WTC11 (cell line): ENCODE measurements at regions not wholly inside any gene's neighbourhood (a gene's known extent, or its start where the extent isn't known, plus 50 kb on each side); places are given as distances from the start of the nearest gene placed in this dataset.
"Not testable (repeated sequence)": the region's sequence is repeated elsewhere in the genome, so short reads cannot be mapped to it uniquely, and the experiment has no call there.

ENCODE experiments used
- ATAC-seq: fragments of 200-7000 bp; cut with Tn5 transposase; 2 replicates; pipeline ENCODE4 v1.10.0; 2021; ENCODE audit warnings: mild to moderate bottlenecking, moderate library complexity
- CTCF ChIA-PET: fragments of 300-600 bp; sonication (Branson Sonifier 250); formaldehyde crosslinking; loops from one replicate; lab custom pipeline; 2021; ENCODE audit warnings: antibody characterized with exemption; lab: Charles Lee
- POLR2A ChIA-PET: fragments of 350-600 bp; sonication (Branson Sonifier 250); formaldehyde crosslinking; loops from one replicate; lab custom pipeline; 2021; ENCODE audit warnings: antibody characterized with exemption; lab: Charles Lee
- DNase-seq: peaks from one replicate; pipeline ENCODE4 v3.0.0; 2021; ENCODE audit warnings: low spot score
- H3K27ac Mint-ChIP-seq: 2 replicates; pipeline ENCODE4 v1.8.0; 2021; ENCODE audit warnings: mixed read lengths
- H3K27me3 Mint-ChIP-seq: 2 replicates; pipeline ENCODE4 v1.8.0; 2021; ENCODE audit warnings: low read depth, mild to moderate bottlenecking, moderate library complexity, mixed read lengths
- H3K36me3 Mint-ChIP-seq: 2 replicates; pipeline ENCODE4 v1.8.0; 2021; ENCODE audit warnings: mixed read lengths
- H3K4me1 Mint-ChIP-seq: 2 replicates; pipeline ENCODE4 v1.8.0; 2022; ENCODE audit warnings: mixed read lengths
- H3K4me3 Mint-ChIP-seq: 2 replicates; pipeline ENCODE4 v1.8.0; 2021; ENCODE audit warnings: mild to moderate bottlenecking, moderate library complexity, mixed read lengths
- H3K9me3 Mint-ChIP-seq: 2 replicates; pipeline ENCODE4 v1.8.0; 2021; ENCODE audit warnings: mixed read lengths
- ATF2 ChIP-seq: sonication (generic); formaldehyde crosslinking; IDR thresholded peaks from 2 replicates; pipeline ENCODE4 v1.8.1; 2022; ENCODE audit warnings: low read depth, missing genetic modification reagents, borderline replicate concordance
- CDX4 ChIP-seq: fragments of 250-450 bp; sonication (Bioruptor Pico); IDR thresholded peaks from 2 replicates; pipeline ENCODE4 v1.9.0; 2021; ENCODE audit warnings: moderate library complexity, mild to moderate bottlenecking, inconsistent platforms, borderline replicate concordance
- CREB1 ChIP-seq: sonication (generic); formaldehyde crosslinking; IDR thresholded peaks from 2 replicates; pipeline ENCODE4 v1.8.0; 2023; ENCODE audit warnings: mild to moderate bottlenecking, missing genetic modification reagents
- EMX1 ChIP-seq: fragments of 250-450 bp; sonication (Bioruptor Pico); IDR thresholded peaks from 2 replicates; pipeline ENCODE4 v1.8.0; 2021; ENCODE audit warnings: mild to moderate bottlenecking
- FOXJ3 ChIP-seq: sonication (generic); formaldehyde crosslinking; IDR thresholded peaks from 2 replicates; pipeline ENCODE4 v1.9.0; 2021; ENCODE audit warnings: missing genetic modification reagents, mild to moderate bottlenecking, borderline replicate concordance
- HMGXB4 ChIP-seq: sonication (generic); formaldehyde crosslinking; IDR thresholded peaks from 2 replicates; pipeline ENCODE4 v1.8.1; 2023; ENCODE audit warnings: mild to moderate bottlenecking, moderate library complexity, missing genetic modification reagents
- NFYB ChIP-seq: sonication (generic); formaldehyde crosslinking; conservative IDR thresholded peaks from 2 replicates; pipeline ENCODE4 v1.8.0; 2022; ENCODE audit warnings: low read depth, missing genetic modification reagents
- NR2C2 ChIP-seq: sonication (generic); formaldehyde crosslinking; IDR thresholded peaks from 2 replicates; pipeline ENCODE4 v1.8.0; 2022; ENCODE audit warnings: mild to moderate bottlenecking, missing genetic modification reagents
- OVOL2 ChIP-seq: fragments of 250-450 bp; sonication (Bioruptor Pico); IDR thresholded peaks from 2 replicates; pipeline ENCODE4 v1.9.0; 2021; ENCODE audit warnings: mild to moderate bottlenecking, borderline replicate concordance
- RORB ChIP-seq: fragments of 250-450 bp; sonication (Bioruptor Pico); IDR thresholded peaks from 2 replicates; pipeline ENCODE4 v1.9.0; 2021; ENCODE audit warnings: mild to moderate bottlenecking
- TCF7 ChIP-seq: sonication (generic); formaldehyde crosslinking; IDR thresholded peaks from 2 replicates; pipeline ENCODE4 v1.8.0; 2022; ENCODE audit warnings: mild to moderate bottlenecking, low read depth, missing genetic modification reagents, moderate library complexity
- TEAD1 ChIP-seq: sonication (generic); formaldehyde crosslinking; IDR thresholded peaks from 2 replicates; pipeline ENCODE4 v1.8.0; 2022; ENCODE audit warnings: mild to moderate bottlenecking, missing genetic modification reagents
- ZNF121 ChIP-seq: sonication (generic); formaldehyde crosslinking; IDR thresholded peaks from 2 replicates; pipeline ENCODE4 v1.8.0; 2023; ENCODE audit warnings: missing genetic modification reagents
- ZNF219 ChIP-seq: sonication (generic); formaldehyde crosslinking; IDR thresholded peaks from 2 replicates; pipeline ENCODE4 v1.8.0; 2023; ENCODE audit warnings: missing genetic modification reagents, mild to moderate bottlenecking, borderline replicate concordance
- ZNF232 ChIP-seq: sonication (generic); formaldehyde crosslinking; IDR thresholded peaks from 2 replicates; pipeline ENCODE4 v1.8.0; 2022; ENCODE audit warnings: mild to moderate bottlenecking, missing genetic modification reagents
- ZNF263 ChIP-seq: sonication (generic); formaldehyde crosslinking; IDR thresholded peaks from 2 replicates; pipeline ENCODE4 v1.8.1; 2022; ENCODE audit warnings: low read depth, mild to moderate bottlenecking, moderate library complexity, missing genetic modification reagents
- ZNF317 ChIP-seq: sonication (generic); formaldehyde crosslinking; IDR thresholded peaks from 2 replicates; pipeline ENCODE4 v1.8.1; 2023; ENCODE audit warnings: low read depth, mild to moderate bottlenecking, moderate library complexity, missing genetic modification reagents, borderline replicate concordance
- ZNF396 ChIP-seq: fragments of 250-450 bp; sonication (Bioruptor Pico); IDR thresholded peaks from 2 replicates; pipeline ENCODE4 v1.8.0; 2021; ENCODE audit warnings: mild to moderate bottlenecking, moderate library complexity, borderline replicate concordance
- ZNF425 ChIP-seq: fragments of 250-450 bp; sonication (Bioruptor Pico); conservative IDR thresholded peaks from 2 replicates; pipeline ENCODE4 v1.9.0; 2021; ENCODE audit warnings: mild to moderate bottlenecking
- ZNF671 ChIP-seq: fragments of 250-450 bp; sonication (Bioruptor Pico); IDR thresholded peaks from 2 replicates; pipeline ENCODE4 v1.8.0; 2021; ENCODE audit warnings: mild to moderate bottlenecking
- TF ChIP-seq, protein P1 (sequence below): fragments of 250-450 bp; sonication (Bioruptor Pico); IDR thresholded peaks from 2 replicates; pipeline ENCODE4 v1.9.0; 2021; ENCODE audit warnings: mild to moderate bottlenecking
- TF ChIP-seq, protein P2 (sequence below): sonication (generic); formaldehyde crosslinking; IDR thresholded peaks from 2 replicates; pipeline ENCODE4 v1.8.1; 2023; ENCODE audit warnings: mild to moderate bottlenecking, missing genetic modification reagents, moderate library complexity
- TF ChIP-seq, protein P3 (sequence below): fragments of 250-450 bp; sonication (Bioruptor Pico); IDR thresholded peaks from 2 replicates; pipeline ENCODE4 v2.1.2; 2022; ENCODE audit warnings: mild to moderate bottlenecking, moderate library complexity

GRCh38 chr9:95391271-95391670, 73.8 kb upstream of the FANCC start:
- ATAC-seq, H3K4me3 Mint-ChIP-seq, H3K4me1 Mint-ChIP-seq, H3K36me3 Mint-ChIP-seq, H3K9me3 Mint-ChIP-seq, CTCF ChIA-PET, H3K27ac Mint-ChIP-seq, POLR2A ChIA-PET, H3K27me3 Mint-ChIP-seq, DNase-seq: not testable (repeated sequence)

DNA sequence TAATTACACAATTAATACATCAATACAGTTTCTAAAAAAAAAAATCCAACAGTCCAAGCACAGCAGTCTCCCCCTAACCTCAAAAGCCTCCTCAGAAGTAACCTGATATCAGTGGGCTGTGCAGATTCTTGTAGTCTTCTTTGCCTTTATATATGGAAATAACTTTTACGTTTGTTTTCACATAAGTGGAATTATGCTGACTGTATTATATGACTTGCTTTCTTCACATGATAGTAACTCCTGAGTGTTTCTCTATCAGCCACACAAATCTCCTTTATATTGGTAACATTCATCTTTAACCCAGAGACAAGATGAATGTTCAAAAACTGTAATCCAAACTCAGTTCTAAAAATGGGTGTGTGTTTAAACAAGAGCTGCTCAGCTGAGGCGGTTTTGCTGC, 71.9 kb upstream of the FANCC start:
- no peak overlapping the region for H3K27ac Mint-ChIP-seq
- CTCF ChIA-PET, result no interaction called here
- no peak for ATAC-seq
- no peak for TF ChIP-seq ZNF263
- TF ChIP-seq TCF7 (CRISPR knock-in tag), result no peak
- TF ChIP-seq ZNF232 (CRISPR knock-in tag), result no peak
- no peak for TF ChIP-seq CDX4 (CRISPR knock-in tag)
- no peak for TF ChIP-seq ZNF396 (CRISPR knock-in tag)
- no peak for TF ChIP-seq ZNF219 (CRISPR knock-in tag)
- TF ChIP-seq TEAD1 (CRISPR knock-in tag), result no peak
- TF ChIP-seq, protein P1, sequence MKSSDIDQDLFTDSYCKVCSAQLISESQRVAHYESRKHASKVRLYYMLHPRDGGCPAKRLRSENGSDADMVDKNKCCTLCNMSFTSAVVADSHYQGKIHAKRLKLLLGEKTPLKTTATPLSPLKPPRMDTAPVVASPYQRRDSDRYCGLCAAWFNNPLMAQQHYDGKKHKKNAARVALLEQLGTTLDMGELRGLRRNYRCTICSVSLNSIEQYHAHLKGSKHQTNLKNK (CRISPR knock-in tag), result no peak
- no peak for TF ChIP-seq ZNF121 (CRISPR knock-in tag)
- TF ChIP-seq OVOL2, result no peak
- TF ChIP-seq HMGXB4 (CRISPR knock-in tag), result no peak
- no peak for TF ChIP-seq EMX1 (CRISPR knock-in tag)
- TF ChIP-seq, protein P2, sequence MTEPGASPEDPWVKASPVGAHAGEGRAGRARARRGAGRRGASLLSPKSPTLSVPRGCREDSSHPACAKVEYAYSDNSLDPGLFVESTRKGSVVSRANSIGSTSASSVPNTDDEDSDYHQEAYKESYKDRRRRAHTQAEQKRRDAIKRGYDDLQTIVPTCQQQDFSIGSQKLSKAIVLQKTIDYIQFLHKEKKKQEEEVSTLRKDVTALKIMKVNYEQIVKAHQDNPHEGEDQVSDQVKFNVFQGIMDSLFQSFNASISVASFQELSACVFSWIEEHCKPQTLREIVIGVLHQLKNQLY, result no peak
- no peak for TF ChIP-seq ZNF425
- TF ChIP-seq NR2C2 (CRISPR knock-in tag), result no peak
- no peak for TF ChIP-seq RORB (CRISPR knock-in tag)
- TF ChIP-seq ZNF671 (CRISPR knock-in tag), result no peak
- TF ChIP-seq, all 79 proteins: peak for 0
- Mint-ChIP-seq H3K4me1 (peaks cover 4% of the 10 kb centered on the region), H3K27me3 (no peaks in the 10 kb centered on the region), H3K4me3 (no peak overlapping the region), H3K9me3 (no peaks in the 10 kb centered on the region), H3K36me3 (no peaks in the 10 kb centered on the region)
- POLR2A ChIA-PET, result no interaction called here
- no peak for DNase-seq

- H3K4me3 Mint-ChIP-seq, result no peak overlapping the region
- ChIA-PET POLR2A (no interaction called here), CTCF (no interaction called here)
- peaks cover 4% of the 10 kb centered on the region for H3K4me1 Mint-ChIP-seq
- H3K27ac Mint-ChIP-seq, result no peak overlapping the region
- H3K27me3 Mint-ChIP-seq, result no peaks in the 10 kb centered on the region
- no peaks in the 10 kb centered on the region for H3K9me3 Mint-ChIP-seq
- H3K36me3 Mint-ChIP-seq, result no peaks in the 10 kb centered on the region
- ATAC-seq (no peak), DNase-seq (no peak)
- TF ChIP-seq ATF2 (CRISPR knock-in tag) (no peak), FOXJ3 (no peak), NFYB (CRISPR knock-in tag) (no peak), CDX4 (CRISPR knock-in tag) (no peak), ZNF317 (CRISPR knock-in tag) (no peak), CREB1 (CRISPR knock-in tag) (no peak)
- TF ChIP-seq, protein P3, sequence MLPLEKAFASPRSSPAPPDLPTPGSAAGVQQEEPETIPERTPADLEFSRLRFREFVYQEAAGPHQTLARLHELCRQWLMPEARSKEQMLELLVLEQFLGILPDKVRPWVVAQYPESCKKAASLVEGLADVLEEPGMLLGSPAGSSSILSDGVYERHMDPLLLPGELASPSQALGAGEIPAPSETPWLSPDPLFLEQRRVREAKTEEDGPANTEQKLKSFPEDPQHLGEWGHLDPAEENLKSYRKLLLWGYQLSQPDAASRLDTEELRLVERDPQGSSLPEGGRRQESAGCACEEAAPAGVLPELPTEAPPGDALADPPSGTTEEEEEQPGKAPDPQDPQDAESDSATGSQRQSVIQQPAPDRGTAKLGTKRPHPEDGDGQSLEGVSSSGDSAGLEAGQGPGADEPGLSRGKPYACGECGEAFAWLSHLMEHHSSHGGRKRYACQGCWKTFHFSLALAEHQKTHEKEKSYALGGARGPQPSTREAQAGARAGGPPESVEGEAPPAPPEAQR (CRISPR knock-in tag), result no peak
Measured at GRCh38 chr9:95386843-95387242, 69.3 kb upstream of the FANCC start.
